ENCODE measurements at regions not wholly inside any gene's neighbourhood (a gene's known extent, or its start where the extent isn't known, plus 50 kb on each side); places are given as distances from the start of the nearest gene placed in this dataset.

DNA sequence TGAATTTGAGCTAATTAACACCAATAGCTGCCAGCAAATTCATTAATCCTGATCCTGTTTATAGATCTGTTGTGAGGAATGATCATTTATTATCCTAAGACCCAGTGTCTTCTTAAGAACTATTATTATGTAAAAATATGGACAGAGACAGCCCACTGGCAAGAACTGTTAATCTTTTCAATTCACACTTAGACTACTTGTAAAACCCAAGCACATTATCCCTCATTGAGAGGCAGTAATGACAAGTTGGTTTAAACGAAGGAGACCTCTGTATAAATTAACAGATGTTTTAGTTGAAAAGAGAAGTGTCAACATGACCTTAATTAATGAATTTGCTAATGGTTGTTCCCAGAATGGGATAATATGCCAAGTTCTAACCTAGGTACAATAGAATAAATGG lies 270.3 kb upstream of the IZUMO3 start:
- TF ChIP-seq RAD21 (IDR thresholded peaks at IDR 0.05; ENCODE audit: low read length) (no peak), BHLHE40 (IDR thresholded peaks at IDR 0.05; ENCODE audit: low read depth, low read length) (no peak), MAZ (IDR thresholded peaks at IDR 0.05; ENCODE audit: borderline replicate concordance, low read depth, low read length) (no peak), RCOR1 (IDR thresholded peaks at IDR 0.05; ENCODE audit: insufficient replicate concordance, low read length) (no peak), FOS (IDR thresholded peaks at IDR 0.05; ENCODE audit: low read depth, low read length) (no peak), NFE2L2 (IDR thresholded peaks at IDR 0.05; ENCODE audit: low read depth, low read length) (no peak), MAFK (IDR thresholded peaks at IDR 0.05; ENCODE audit: low read depth, low read length) (no peak), RFX5 (IDR thresholded peaks at IDR 0.05; ENCODE audit: low read depth, low read length) (no peak), POLR2A (IDR thresholded peaks at IDR 0.05; ENCODE audit: low read depth, low read length) (no peak), MXI1 (IDR thresholded peaks at IDR 0.05; ENCODE audit: borderline replicate concordance, low read depth, low read length) (no peak), CEBPB (IDR thresholded peaks at IDR 0.05; ENCODE audit: low read depth, low read length) (no peak), SMC3 (IDR thresholded peaks at IDR 0.05; ENCODE audit: low read depth, low read length) (no peak), CHD1 (IDR thresholded peaks at IDR 0.05; ENCODE audit: low read depth, low read length) (no peak)
- TF ChIP-seq, protein P1, sequence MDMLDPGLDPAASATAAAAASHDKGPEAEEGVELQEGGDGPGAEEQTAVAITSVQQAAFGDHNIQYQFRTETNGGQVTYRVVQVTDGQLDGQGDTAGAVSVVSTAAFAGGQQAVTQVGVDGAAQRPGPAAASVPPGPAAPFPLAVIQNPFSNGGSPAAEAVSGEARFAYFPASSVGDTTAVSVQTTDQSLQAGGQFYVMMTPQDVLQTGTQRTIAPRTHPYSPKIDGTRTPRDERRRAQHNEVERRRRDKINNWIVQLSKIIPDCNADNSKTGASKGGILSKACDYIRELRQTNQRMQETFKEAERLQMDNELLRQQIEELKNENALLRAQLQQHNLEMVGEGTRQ (IDR thresholded peaks at IDR 0.05; ENCODE audit: low read depth, low read length), result no peak
- TF ChIP-seq, protein P2, sequence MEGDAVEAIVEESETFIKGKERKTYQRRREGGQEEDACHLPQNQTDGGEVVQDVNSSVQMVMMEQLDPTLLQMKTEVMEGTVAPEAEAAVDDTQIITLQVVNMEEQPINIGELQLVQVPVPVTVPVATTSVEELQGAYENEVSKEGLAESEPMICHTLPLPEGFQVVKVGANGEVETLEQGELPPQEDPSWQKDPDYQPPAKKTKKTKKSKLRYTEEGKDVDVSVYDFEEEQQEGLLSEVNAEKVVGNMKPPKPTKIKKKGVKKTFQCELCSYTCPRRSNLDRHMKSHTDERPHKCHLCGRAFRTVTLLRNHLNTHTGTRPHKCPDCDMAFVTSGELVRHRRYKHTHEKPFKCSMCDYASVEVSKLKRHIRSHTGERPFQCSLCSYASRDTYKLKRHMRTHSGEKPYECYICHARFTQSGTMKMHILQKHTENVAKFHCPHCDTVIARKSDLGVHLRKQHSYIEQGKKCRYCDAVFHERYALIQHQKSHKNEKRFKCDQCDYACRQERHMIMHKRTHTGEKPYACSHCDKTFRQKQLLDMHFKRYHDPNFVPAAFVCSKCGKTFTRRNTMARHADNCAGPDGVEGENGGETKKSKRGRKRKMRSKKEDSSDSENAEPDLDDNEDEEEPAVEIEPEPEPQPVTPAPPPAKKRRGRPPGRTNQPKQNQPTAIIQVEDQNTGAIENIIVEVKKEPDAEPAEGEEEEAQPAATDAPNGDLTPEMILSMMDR (conservative IDR thresholded peaks at IDR 0.05; ENCODE audit: low read depth, low read length), result no peak
- TF ChIP-seq, protein P3, sequence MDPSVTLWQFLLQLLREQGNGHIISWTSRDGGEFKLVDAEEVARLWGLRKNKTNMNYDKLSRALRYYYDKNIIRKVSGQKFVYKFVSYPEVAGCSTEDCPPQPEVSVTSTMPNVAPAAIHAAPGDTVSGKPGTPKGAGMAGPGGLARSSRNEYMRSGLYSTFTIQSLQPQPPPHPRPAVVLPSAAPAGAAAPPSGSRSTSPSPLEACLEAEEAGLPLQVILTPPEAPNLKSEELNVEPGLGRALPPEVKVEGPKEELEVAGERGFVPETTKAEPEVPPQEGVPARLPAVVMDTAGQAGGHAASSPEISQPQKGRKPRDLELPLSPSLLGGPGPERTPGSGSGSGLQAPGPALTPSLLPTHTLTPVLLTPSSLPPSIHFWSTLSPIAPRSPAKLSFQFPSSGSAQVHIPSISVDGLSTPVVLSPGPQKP (IDR thresholded peaks at IDR 0.05; ENCODE audit: borderline replicate concordance, low read depth, low read length), result no peak
- DNase-seq (no peak), ATAC-seq (ENCODE audit: low read depth) (no peak)
- no TSS peak for BruUV-seq (replicated peaks)
- Histone ChIP-seq H2BK20ac (ENCODE audit: low read depth, low read length) (no peak overlapping the region), H4K8ac (ENCODE audit: low read depth in 2 of 2, low read length in 2 of 2) (no peak overlapping the region), H2AFZ (replicated peaks; ENCODE audit: low read length, poor library complexity) (no peak overlapping the region), H3K4me2 (ENCODE audit: low read depth, low read length) (no peak overlapping the region), H4K5ac (ENCODE audit: low read depth, low read length) (no peak overlapping the region), H4K20me1 (ENCODE audit: insufficient read depth, low read length) (no peaks in the 10 kb centered on the region), H3K27me3 (ENCODE audit: control insufficient read depth, insufficient read depth, low read length) (no peaks in the 10 kb centered on the region), H4K91ac (ENCODE audit: insufficient read depth, low read depth, low read length) (no peak overlapping the region), H2BK5ac (ENCODE audit: low read depth, low read length, poor library complexity, severe bottlenecking) (no peak overlapping the region), H3K23ac (ENCODE audit: low read depth, low read length) (no peak overlapping the region), H3K9me1 (ENCODE audit: insufficient read depth, low read length) (no peaks in the 10 kb centered on the region), H2AK5ac (ENCODE audit: low read depth, low read length) (no peak overlapping the region), H3K9ac (ENCODE audit: low read depth, low read length) (no peak overlapping the region), H3K4me1 (ENCODE audit: control insufficient read depth, insufficient read depth, low read length) (no peaks in the 10 kb centered on the region), H3K36me3 (ENCODE audit: control insufficient read depth, insufficient read depth, low read length) (no peaks in the 10 kb centered on the region), H3K27ac (ENCODE audit: insufficient read depth, low read length) (no peak overlapping the region), H3K14ac (replicated peaks; ENCODE audit: low read depth, low read length) (no peak overlapping the region), H2AK9ac (replicated peaks; ENCODE audit: low read depth, low read length, poor library complexity) (no peak overlapping the region), H3K79me1 (ENCODE audit: low read depth in 1 of 2, low read length in 2 of 2) (no peaks in the 10 kb centered on the region), H2BK15ac (ENCODE audit: low read depth, low read length) (no peak overlapping the region), H3K4me3 (ENCODE audit: insufficient read depth, low read depth, low read length) (no peak overlapping the region), H3K56ac (ENCODE audit: extremely low read depth, insufficient read depth, low read length) (no peak overlapping the region), H3K9me3 (ENCODE audit: control insufficient read depth, insufficient read depth, low read length) (0 out of 2 replicates have a peak, but pooled peaks cover 2% of the 10 kb centered on the region), H3K18ac (ENCODE audit: low read depth, low read length) (no peak overlapping the region), H3K4ac (ENCODE audit: low read depth, low read length) (no peak overlapping the region), H2BK120ac (ENCODE audit: low read depth, low read length) (no peak overlapping the region)
- POLR2A ChIA-PET (ENCODE audit: unreplicated experiment), result no interaction called here
- intact Hi-C loops (cut with micrococcal nuclease), result no loop called here
- WGBS, 2 experiments (ENCODE audit: extremely low coverage in 2 of 2, insufficient read length in 1 of 2), result no CpG with 5 or more reads among the region's 1 CpG
- CTCF ChIA-PET, result no interaction called here
- in situ Hi-C loops (cut with MboI; ENCODE audit: low sequenced_read_pairs), result no loop called here
- dilution Hi-C loops (cut with HindIII; ENCODE audit: low sequenced_read_pairs, unreplicated experiment), result no loop called here

Measured in IMR-90 (cell line).